ENCODE measurements at regions not wholly inside any gene's neighbourhood (a gene's known extent, or its start where the extent isn't known, plus 50 kb on each side); places are given as distances from the start of the nearest gene placed in this dataset.
"Not testable (repeated sequence)": the region's sequence is repeated elsewhere in the genome, so short reads cannot be mapped to it uniquely, and the experiment has no call there.

- no peaks in the 10 kb centered on the region for H3K36me3 ChIP-seq (ENCODE audit: control insufficient read depth in 2 of 2, extremely low read depth in 1 of 2, insufficient read depth in 2 of 2, low read length in 2 of 2)
- dilution Hi-C loops (cut with MboI; ENCODE audit: extremely low pct_ligation_motif_present, low sequenced_read_pairs) = no loop called here
- H3K4me1 ChIP-seq (ENCODE audit: control insufficient read depth, extremely low read depth, insufficient read depth, low read length) = no peaks in the 10 kb centered on the region
- no peak for DNase-seq (ENCODE audit: low read depth, low spot score)
- FAIRE-seq = no peak
- no peak overlapping the region for H3K4me2 ChIP-seq (ENCODE audit: insufficient read depth, low read length)
- BruUV-seq (replicated peaks) = no TSS peak
- H3K79me2 ChIP-seq (ENCODE audit: control insufficient read depth, insufficient read depth, low read length) = no peaks in the 10 kb centered on the region
- intact Hi-C loops (cut with micrococcal nuclease) = no loop called here
- ChIA-PET POLR2A (no interaction called here), CTCF (interaction anchor here (0.8 to 1.4 kb wide), 2 partner anchors 9 to 18 kb away, joined by 3 to 4 read pairs; no protein-coding TSS in a partner anchor)
- H4K20me1 ChIP-seq (replicated peaks; ENCODE audit: control insufficient read depth, extremely low read depth, insufficient read depth, low read length) = no peaks in the 10 kb centered on the region
- H3K27me3 ChIP-seq (ENCODE audit: control insufficient read depth in 2 of 2, insufficient read depth in 2 of 2, low read length in 2 of 2) = no peaks in the 10 kb centered on the region
- H3K4me3 ChIP-seq (replicated peaks in 1 of 3; ENCODE audit: insufficient read depth in 1 of 3, low read depth in 1 of 3, low read length in 3 of 3) = no peak overlapping the region
- H3K9ac ChIP-seq (replicated peaks; ENCODE audit: extremely low read depth, insufficient read depth, low read length) = no peak overlapping the region
- no peak overlapping the region for H2AFZ ChIP-seq (ENCODE audit: low read depth, low read length)
- no peaks in the 10 kb centered on the region for H3K9me1 ChIP-seq (replicated peaks; ENCODE audit: control insufficient read depth, extremely low read depth, insufficient read depth, low read length)
- no peak overlapping the region for H3K27ac ChIP-seq (ENCODE audit: insufficient read depth, low read depth, low read length)
- H3K9me3 ChIP-seq (replicated peaks; ENCODE audit: control insufficient read depth, insufficient read depth, low read length) = no peaks in the 10 kb centered on the region
- TF ChIP-seq POLR2AphosphoS5 (IDR thresholded peaks at IDR 0.05; ENCODE audit: insufficient read depth, low read depth, low read length) (no peak), FOS (IDR thresholded peaks at IDR 0.05; ENCODE audit: borderline replicate concordance, insufficient read depth, low read length) (no peak), EZH2 (IDR thresholded peaks at IDR 0.05; ENCODE audit: borderline replicate concordance, low read depth, low read length, severe bottlenecking) (no peak)
Observed at GRCh38 chr6:134614606-134615485, 296.9 kb upstream of the SGK1 start.

- H3K4me1 ChIP-seq (ENCODE audit: control insufficient read depth, extremely low read depth, insufficient read depth, low read length); H3K4me3 ChIP-seq (replicated peaks in 1 of 3; ENCODE audit: insufficient read depth in 1 of 3, low read depth in 1 of 3, low read length in 3 of 3); intact Hi-C loops (cut with micrococcal nuclease); H3K4me2 ChIP-seq (ENCODE audit: insufficient read depth, low read length); H4K20me1 ChIP-seq (replicated peaks; ENCODE audit: control insufficient read depth, extremely low read depth, insufficient read depth, low read length); BruUV-seq (replicated peaks); H3K27me3 ChIP-seq (ENCODE audit: control insufficient read depth in 2 of 2, insufficient read depth in 2 of 2, low read length in 2 of 2); DNase-seq (ENCODE audit: low read depth, low spot score); POLR2A ChIA-PET; H3K79me2 ChIP-seq (ENCODE audit: control insufficient read depth, insufficient read depth, low read length); FAIRE-seq; H3K9ac ChIP-seq (replicated peaks; ENCODE audit: extremely low read depth, insufficient read depth, low read length); H3K9me3 ChIP-seq (replicated peaks; ENCODE audit: control insufficient read depth, insufficient read depth, low read length); H3K27ac ChIP-seq (ENCODE audit: insufficient read depth, low read depth, low read length); H3K9me1 ChIP-seq (replicated peaks; ENCODE audit: control insufficient read depth, extremely low read depth, insufficient read depth, low read length); dilution Hi-C loops (cut with MboI; ENCODE audit: extremely low pct_ligation_motif_present, low sequenced_read_pairs); H2AFZ ChIP-seq (ENCODE audit: low read depth, low read length); H3K36me3 ChIP-seq (ENCODE audit: control insufficient read depth in 2 of 2, extremely low read depth in 1 of 2, insufficient read depth in 2 of 2, low read length in 2 of 2): not testable (repeated sequence)
- CTCF ChIA-PET = interaction anchor here (1.5 kb wide), 1 partner anchor 22 kb away, joined by 3 read pairs; no protein-coding TSS in a partner anchor
Observed at GRCh38 chr6:134612128-134612527, 294.2 kb upstream of the SGK1 start.

Data from endothelial cell of umbilical vein (primary cell).